ENCODE measurements at regions not wholly inside any gene's neighbourhood (a gene's known extent, or its start where the extent isn't known, plus 50 kb on each side); places are given as distances from the start of the nearest gene placed in this dataset.

- in situ Hi-C loops (cut with HindIII; ENCODE audit: low sequenced_read_pairs): no loop called here
- DNase-seq (ENCODE audit: low read depth): no peak
- TF ChIP-seq CTCF (IDR thresholded peaks at IDR 0.05; ENCODE audit: low read depth, low read length, missing control alignments): no peak
- no peak overlapping the region for H3K4me3 ChIP-seq (ENCODE audit: low read depth, low read length)
Observed at GRCh38 chr2:55115761-55116597, 65.7 kb upstream of the RTN4 start.

- TF ChIP-seq CTCF (IDR thresholded peaks at IDR 0.05; ENCODE audit: low read depth, low read length, missing control alignments): no peak
- in situ Hi-C loops (cut with HindIII; ENCODE audit: low sequenced_read_pairs): no loop called here
- H3K4me3 ChIP-seq (ENCODE audit: low read depth, low read length): no peak overlapping the region
- no peak for DNase-seq (ENCODE audit: low read depth)
Observed at GRCh38 chr2:55114597-55114996, 64.3 kb upstream of the RTN4 start.

- no peak for DNase-seq (ENCODE audit: low read depth)
- in situ Hi-C loops (cut with HindIII; ENCODE audit: low sequenced_read_pairs): no loop called here
- no peak overlapping the region for H3K4me3 ChIP-seq (ENCODE audit: low read depth, low read length)
- TF ChIP-seq CTCF (IDR thresholded peaks at IDR 0.05; ENCODE audit: low read depth, low read length, missing control alignments): no peak
Observed at GRCh38 chr2:55114082-55114481, 63.8 kb upstream of the RTN4 start.

- in situ Hi-C loops (cut with HindIII; ENCODE audit: low sequenced_read_pairs): no loop called here
- H3K4me3 ChIP-seq (ENCODE audit: low read depth, low read length): no peak overlapping the region
- no peak for DNase-seq (ENCODE audit: low read depth)
- no peak for TF ChIP-seq CTCF (IDR thresholded peaks at IDR 0.05; ENCODE audit: low read depth, low read length, missing control alignments)
Observed at GRCh38 chr2:55112229-55113031, 62.2 kb upstream of the RTN4 start.

- TF ChIP-seq CTCF (IDR thresholded peaks at IDR 0.05; ENCODE audit: low read depth, low read length, missing control alignments): no peak
- H3K4me3 ChIP-seq (ENCODE audit: low read depth, low read length): no peak overlapping the region
- in situ Hi-C loops (cut with HindIII; ENCODE audit: low sequenced_read_pairs): no loop called here
- peak; percentile 82 for DNase-seq (ENCODE audit: low read depth)
Observed at GRCh38 chr2:55111570-55112228, 61.4 kb upstream of the RTN4 start.

- in situ Hi-C loops (cut with HindIII; ENCODE audit: low sequenced_read_pairs): no loop called here
- TF ChIP-seq CTCF (IDR thresholded peaks at IDR 0.05; ENCODE audit: low read depth, low read length, missing control alignments): no peak
- DNase-seq (ENCODE audit: low read depth): no peak
- no peak overlapping the region for H3K4me3 ChIP-seq (ENCODE audit: low read depth, low read length)
Observed at GRCh38 chr2:55111230-55111569, 60.9 kb upstream of the RTN4 start.
